ENCODE measurements at regions not wholly inside any gene's neighbourhood (a gene's known extent, or its start where the extent isn't known, plus 50 kb on each side); places are given as distances from the start of the nearest gene placed in this dataset.

- no peak for TF ChIP-seq MEF2A (IDR thresholded peaks at IDR 0.05; ENCODE audit: borderline replicate concordance, low read depth)
- TF ChIP-seq FOSL2 (IDR thresholded peaks at IDR 0.05; ENCODE audit: borderline replicate concordance, low read depth), result no peak
- TF ChIP-seq JUND (IDR thresholded peaks at IDR 0.05), result no peak
- TF ChIP-seq GABPA (IDR thresholded peaks at IDR 0.05; ENCODE audit: low read depth), result no peak
- TF ChIP-seq RCOR1 (IDR thresholded peaks at IDR 0.05; ENCODE audit: low read length), result no peak
- no peak for TF ChIP-seq FOXM1 (IDR thresholded peaks at IDR 0.05; ENCODE audit: low read depth)
- no peak for TF ChIP-seq NRF1 (IDR thresholded peaks at IDR 0.05; ENCODE audit: low read depth, low read length)
Measured at GRCh38 chr4:66921433-66921832, 623.9 kb downstream of the CENPC start (continued).

GRCh38 chr4:66920514-66920913 is 624.8 kb downstream of the CENPC start:
- TF ChIP-seq PBX3 (IDR thresholded peaks at IDR 0.05) (no peak), RAD21 (IDR thresholded peaks at IDR 0.05; ENCODE audit: low read length) (no peak), GATA2 (CRISPR knock-in tag; IDR thresholded peaks at IDR 0.05) (no peak), FOSL2 (IDR thresholded peaks at IDR 0.05; ENCODE audit: borderline replicate concordance, low read depth) (no peak), YY1 (IDR thresholded peaks at IDR 0.05; ENCODE audit: low read depth) (no peak), TAF1 (IDR thresholded peaks at IDR 0.05; ENCODE audit: borderline replicate concordance, low read depth, low read length) (no peak), ELF1 (IDR thresholded peaks at IDR 0.05) (no peak), FOXM1 (IDR thresholded peaks at IDR 0.05; ENCODE audit: low read depth) (no peak), CHD2 (IDR thresholded peaks at IDR 0.05; ENCODE audit: low read length, partially characterized antibody) (no peak), FOXJ3 (CRISPR knock-in tag; IDR thresholded peaks at IDR 0.05) (no peak), CTCF (IDR thresholded peaks at IDR 0.05) (no peak)
- Histone ChIP-seq H3K79me2 (ENCODE audit: insufficient read depth) (no peaks in the 10 kb centered on the region), H2AFZ (ENCODE audit: low read depth) (peak overlapping the region; percentile 71; the same call in 1 of the 2 replicates), H3K4me2 (peak overlapping the region; percentile 54; the same call in 1 of the 2 replicates), H3K27me3 (ENCODE audit: insufficient read depth) (no peaks in the 10 kb centered on the region), H3K4me3 (ENCODE audit: low read depth in 2 of 2, low read length in 1 of 2) (peak overlapping the region in 1 of 2 experiments; percentile 24; a peak in 1 of 4 replicates), H3F3A (replicated peaks; ENCODE audit: insufficient read depth) (no peaks in the 10 kb centered on the region), H3K36me3 (replicated peaks in 1 of 2; ENCODE audit: control insufficient read depth in 1 of 2, insufficient read depth in 2 of 2, low read length in 1 of 2) (no peaks in the 10 kb centered on the region), H3K27ac (ENCODE audit: low read depth in 2 of 2, low read length in 1 of 2) (no peak overlapping the region; a peak in 1 of 4 replicates), H3K9me2 (no peaks in the 10 kb centered on the region), H3K4me1 (ENCODE audit: control insufficient read depth in 1 of 2, insufficient read depth in 2 of 2, low read depth in 1 of 2, low read length in 1 of 2) (peaks cover 0 to 6% of the 10 kb centered on the region in 2 experiments; a peak in 1 of 4 replicates), H4K20me1 (ENCODE audit: insufficient read depth) (no peaks in the 10 kb centered on the region), H3K9ac (no peak overlapping the region), H3K9me3 (no peaks in the 10 kb centered on the region)
- no peak for DNase-seq
- CTCF ChIA-PET, result no interaction called here
- POLR2A ChIA-PET, result no interaction called here
- WGBS (ENCODE audit: low lambda C conversion rate), result 26% methylated on average over 7 of the region's 10 CpGs

- ChIA-PET POLR2A (no interaction called here), CTCF (no interaction called here)
- H3K4me2 ChIP-seq, result no peak overlapping the region
- H3F3A ChIP-seq (replicated peaks; ENCODE audit: insufficient read depth), result no peaks in the 10 kb centered on the region
- no peaks in the 10 kb centered on the region for H3K9me3 ChIP-seq
- no peaks in the 10 kb centered on the region for H3K4me1 ChIP-seq (ENCODE audit: control insufficient read depth in 1 of 2, insufficient read depth in 2 of 2, low read depth in 1 of 2, low read length in 1 of 2)
- H3K27ac ChIP-seq (ENCODE audit: low read depth in 2 of 2, low read length in 1 of 2), result no peak overlapping the region
- H3K27me3 ChIP-seq (ENCODE audit: insufficient read depth), result no peaks in the 10 kb centered on the region
- no peaks in the 10 kb centered on the region for H3K36me3 ChIP-seq (replicated peaks in 1 of 2; ENCODE audit: control insufficient read depth in 1 of 2, insufficient read depth in 2 of 2, low read length in 1 of 2)
- no peak for DNase-seq
- 8% methylated on average over 2 of the region's 2 CpGs for WGBS (ENCODE audit: low lambda C conversion rate)
- TF ChIP-seq MEF2A (IDR thresholded peaks at IDR 0.05; ENCODE audit: borderline replicate concordance, low read depth) (peak; percentile 26; the same call in 1 of the 2 replicates), POLR2AphosphoS5 (IDR thresholded peaks at IDR 0.05; ENCODE audit: low read depth, low read length) (no peak)
- no peaks in the 10 kb centered on the region for H3K9me2 ChIP-seq
- H3K4me3 ChIP-seq (ENCODE audit: low read depth in 2 of 2, low read length in 1 of 2), result no peak overlapping the region
- H3K9ac ChIP-seq, result no peak overlapping the region
- no peaks in the 10 kb centered on the region for H4K20me1 ChIP-seq (ENCODE audit: insufficient read depth)
- no peak overlapping the region for H2AFZ ChIP-seq (ENCODE audit: low read depth)
- no peaks in the 10 kb centered on the region for H3K79me2 ChIP-seq (ENCODE audit: insufficient read depth)
Measured at GRCh38 chr4:66911880-66912279, 633.4 kb downstream of the CENPC start.

All from SK-N-SH (cell line).